Embryonic facial prominence (tissue), 1 donor: ENCODE measurements at regions not wholly inside any gene's neighbourhood (a gene's known extent, or its start where the extent isn't known, plus 50 kb on each side); places are given as distances from the start of the nearest gene placed in this dataset.
"Not testable (repeated sequence)": the region's sequence is repeated elsewhere in the genome, so short reads cannot be mapped to it uniquely, and the experiment has no call there.

Experiments used
- DNase-seq: peaks from one replicate; pipeline ENCODE4 v3.0.0-alpha.2; 2016; ENCODE audit errors: extremely low spot score

GRCh38 chr13:22883262-22883840, 297.4 kb upstream of the SGCG start:
- DNase-seq, result no peak

- no peak for DNase-seq
Measured at GRCh38 chr13:22883956-22884355, 296.8 kb upstream of the SGCG start.

GRCh38 chr13:22886061-22886460, 294.7 kb upstream of the SGCG start:
- not testable (repeated sequence) for DNase-seq

- DNase-seq, result not testable (repeated sequence)
Measured at GRCh38 chr13:22889376-22889775, 291.4 kb upstream of the SGCG start.

GRCh38 chr13:22893204-22893603, 287.6 kb upstream of the SGCG start:
- no peak for DNase-seq

GRCh38 chr13:22893777-22894176, 287.0 kb upstream of the SGCG start:
- no peak for DNase-seq

GRCh38 chr13:22897571-22898314, 283.0 kb upstream of the SGCG start:
- DNase-seq, result no peak

- not testable (repeated sequence) for DNase-seq
Measured at GRCh38 chr13:22900416-22900951, 280.3 kb upstream of the SGCG start.

GRCh38 chr13:22903301-22903700, 277.5 kb upstream of the SGCG start:
- no peak for DNase-seq

- no peak for DNase-seq
Measured at GRCh38 chr13:22903925-22904324, 276.9 kb upstream of the SGCG start.

- DNase-seq, result peak; percentile 18
Measured at GRCh38 chr13:22915442-22916082, 265.2 kb upstream of the SGCG start.

- DNase-seq, result not testable (repeated sequence)
Measured at GRCh38 chr13:22916276-22916675, 264.5 kb upstream of the SGCG start.

GRCh38 chr13:22925881-22926747, 254.7 kb upstream of the SGCG start:
- peak; percentile 62 for DNase-seq

- DNase-seq, result no peak
Measured at GRCh38 chr13:22926748-22927400, 253.9 kb upstream of the SGCG start.

- DNase-seq, result not testable (repeated sequence)
Measured at GRCh38 chr13:22927845-22928244, 252.9 kb upstream of the SGCG start.

- no peak for DNase-seq
Measured at GRCh38 chr13:22929381-22930126, 251.2 kb upstream of the SGCG start.

- DNase-seq, result no peak
Measured at GRCh38 chr13:22931576-22931975, 249.2 kb upstream of the SGCG start.

- DNase-seq, result not testable (repeated sequence)
Measured at GRCh38 chr13:22932632-22933412, 248.0 kb upstream of the SGCG start.

- DNase-seq, result no peak
Measured at GRCh38 chr13:22933571-22934181, 247.1 kb upstream of the SGCG start.
